Umbilical cord (tissue), 1 donor: ENCODE measurements at regions not wholly inside any gene's neighbourhood (a gene's known extent, or its start where the extent isn't known, plus 50 kb on each side); places are given as distances from the start of the nearest gene placed in this dataset.

Experiments used
- DNase-seq: peaks from one replicate; pipeline ENCODE4 v3.0.0-alpha.2; 2015; ENCODE audit warnings: low spot score

- DNase-seq, result no peak
Measured at GRCh38 chr13:111949311-111949710, 117.6 kb upstream of the SOX1 start.

DNA sequence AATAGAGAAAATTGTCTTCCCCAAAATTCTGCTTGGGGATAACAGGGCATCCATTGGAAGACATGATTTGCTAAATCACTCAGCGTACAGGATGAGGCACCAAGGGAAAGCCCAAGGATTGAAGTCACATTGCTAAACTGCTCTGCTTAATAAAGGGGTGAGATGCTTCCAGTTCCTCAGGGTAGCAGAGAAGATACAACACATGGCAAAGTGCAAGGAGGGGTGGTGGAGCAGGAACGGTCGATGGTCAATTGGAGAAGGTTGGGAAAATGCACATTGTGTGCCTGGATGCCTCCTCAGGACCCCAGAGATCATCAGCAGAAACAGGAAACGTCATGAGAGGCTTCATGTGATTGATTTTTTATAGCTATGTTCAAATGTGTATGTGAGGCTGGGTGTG lies 116.3 kb upstream of the SOX1 start:
- DNase-seq, result no peak

- DNase-seq, result no peak
Measured at GRCh38 chr13:111952032-111952431, 114.9 kb upstream of the SOX1 start.

- no peak for DNase-seq
Measured at GRCh38 chr13:111952814-111953213, 114.1 kb upstream of the SOX1 start.

GRCh38 chr13:111953546-111954178 lies 113.3 kb upstream of the SOX1 start:
- DNase-seq, result no peak

DNA sequence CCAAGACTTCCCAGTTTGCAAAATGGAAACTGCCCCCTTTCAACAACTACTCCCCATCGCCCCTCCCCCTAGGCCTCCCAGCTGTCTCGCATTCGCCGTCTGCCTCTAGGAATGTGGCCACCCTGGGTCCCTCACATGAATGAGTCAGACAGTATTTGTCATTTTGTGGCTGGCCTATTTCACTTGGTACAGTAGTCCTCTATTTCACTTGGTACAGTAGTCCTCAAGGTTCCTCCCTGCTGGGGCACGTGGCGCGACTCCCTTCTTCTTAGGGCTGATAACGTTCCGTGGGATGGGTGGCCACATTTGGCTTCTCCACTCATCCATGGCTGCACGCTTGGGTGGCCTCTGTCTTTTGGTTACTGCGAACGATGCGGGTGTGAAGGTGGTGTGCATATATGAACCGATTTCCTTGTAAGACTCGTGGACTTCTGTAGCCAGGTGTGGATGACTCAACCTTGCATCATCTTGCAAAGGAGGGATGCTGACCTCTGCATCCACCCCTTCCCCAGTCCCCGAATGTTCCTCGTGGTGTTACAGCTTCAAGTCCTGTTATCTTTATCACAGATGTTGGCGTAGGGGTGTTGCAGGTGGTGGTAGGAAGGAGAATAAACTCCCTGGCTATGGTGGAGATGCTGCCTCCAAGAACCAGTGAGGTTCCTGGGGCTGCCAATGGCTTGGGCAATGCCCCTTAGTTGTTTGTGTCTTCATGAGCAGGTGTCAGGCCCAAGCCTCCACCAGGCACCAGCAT lies 112.1 kb upstream of the SOX1 start:
- DNase-seq, result no peak

DNA sequence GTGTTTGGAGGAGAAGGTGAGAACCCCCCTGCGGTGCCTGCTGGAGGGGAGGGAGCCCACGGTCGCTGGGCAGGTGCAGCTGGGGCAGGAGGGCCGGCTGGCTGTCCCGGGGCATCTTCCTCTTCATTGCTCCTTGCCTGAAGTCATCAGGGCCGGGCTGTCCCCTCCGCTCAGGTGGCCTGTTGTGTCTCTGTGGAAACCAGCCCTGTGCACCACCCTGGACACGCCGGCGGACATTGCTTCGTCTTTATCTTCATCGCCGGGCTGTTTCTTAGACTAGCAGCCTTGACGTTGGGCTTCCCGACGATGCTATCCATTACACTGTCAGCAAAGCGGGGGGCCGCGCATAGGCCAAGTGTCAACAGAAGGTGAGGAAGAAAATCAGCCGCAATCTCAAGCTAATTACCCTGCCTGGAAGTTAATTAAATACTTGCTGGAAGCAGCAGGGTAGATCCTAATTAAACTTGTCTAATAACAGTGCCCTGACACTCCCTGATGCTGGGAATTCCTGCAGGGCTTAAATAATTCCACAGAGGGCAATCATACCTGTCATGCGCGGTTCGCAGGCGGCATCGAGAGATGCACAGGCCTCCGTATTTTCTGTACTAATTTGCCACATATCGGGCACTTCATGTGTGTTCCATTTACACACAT lies 111.4 kb upstream of the SOX1 start:
- DNase-seq, result no peak

DNA sequence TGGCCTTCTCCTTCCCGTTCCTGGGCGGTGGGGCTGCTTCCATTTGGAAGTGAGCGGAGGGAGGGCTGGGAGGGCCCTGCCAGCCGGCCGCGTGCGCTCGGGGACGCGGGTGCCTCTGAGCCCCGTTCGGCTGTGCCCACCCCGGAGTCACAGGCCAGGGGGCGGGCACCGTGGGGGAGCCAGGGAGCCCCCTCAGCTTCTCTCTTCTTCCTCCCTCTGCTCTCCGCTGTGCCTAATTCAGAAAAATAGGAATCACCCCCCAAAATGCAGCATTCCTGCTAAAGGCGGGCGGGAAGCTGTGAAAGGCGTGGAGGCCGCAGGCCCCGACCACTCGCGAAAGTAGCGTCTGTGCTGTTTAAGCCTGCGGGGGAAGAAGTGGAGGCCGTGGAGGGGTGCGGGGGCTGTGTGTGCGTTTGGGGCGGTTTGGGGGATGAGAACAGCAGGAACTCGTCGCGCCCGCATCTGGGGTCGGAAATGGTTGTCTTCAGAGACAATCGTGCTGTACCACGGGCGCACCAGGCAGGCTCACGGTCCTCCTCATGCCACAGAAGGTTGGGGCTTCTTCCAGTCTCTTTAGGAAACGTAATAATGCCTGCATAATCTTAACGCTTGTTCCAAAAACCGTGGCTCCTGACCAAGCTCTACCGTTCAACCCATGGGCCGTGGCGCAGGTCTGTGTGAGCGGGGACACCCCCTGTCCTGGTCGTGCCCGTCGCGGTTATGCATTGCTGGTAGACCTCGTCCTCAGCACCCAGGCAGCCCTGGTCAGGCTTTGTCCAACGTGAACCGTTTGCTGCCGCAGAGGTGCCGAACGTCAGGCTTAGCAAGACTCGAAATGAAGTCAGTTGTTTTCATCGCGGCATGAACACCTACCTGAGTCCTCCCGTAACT lies 110.4 kb upstream of the SOX1 start:
- DNase-seq, result no peak

- no peak for DNase-seq
Measured at GRCh38 chr13:111957913-111958450, 109.0 kb upstream of the SOX1 start.

GRCh38 chr13:111958612-111959395 lies 108.1 kb upstream of the SOX1 start:
- no peak for DNase-seq

GRCh38 chr13:111960152-111960772 lies 106.7 kb upstream of the SOX1 start:
- DNase-seq, result no peak

- no peak for DNase-seq
Measured at GRCh38 chr13:111961236-111961635, 105.7 kb upstream of the SOX1 start.

- no peak for DNase-seq
Measured at GRCh38 chr13:111961651-111962192, 105.2 kb upstream of the SOX1 start.

DNA sequence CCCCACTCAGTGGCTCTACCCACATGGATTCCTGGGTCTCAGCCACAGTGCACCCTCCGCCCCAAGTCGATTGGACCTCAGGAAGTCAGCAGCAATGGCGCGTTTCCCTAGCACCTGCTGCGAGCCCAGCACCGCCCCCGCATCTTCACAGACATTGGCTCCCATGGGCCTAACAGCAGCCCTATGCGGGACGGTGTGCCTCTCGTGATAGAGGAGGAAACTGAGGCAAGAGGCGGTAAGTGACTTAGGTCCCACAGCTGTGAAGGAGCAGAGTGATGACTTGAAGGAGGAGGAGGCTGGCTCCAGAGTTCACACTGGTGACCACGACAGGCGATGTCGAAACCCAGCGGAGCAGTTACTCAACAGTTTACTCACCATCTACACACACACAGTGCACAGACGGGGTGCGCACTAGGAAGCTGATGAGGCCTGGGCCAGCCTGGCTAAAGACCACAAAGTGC lies 104.5 kb upstream of the SOX1 start:
- no peak for DNase-seq

DNA sequence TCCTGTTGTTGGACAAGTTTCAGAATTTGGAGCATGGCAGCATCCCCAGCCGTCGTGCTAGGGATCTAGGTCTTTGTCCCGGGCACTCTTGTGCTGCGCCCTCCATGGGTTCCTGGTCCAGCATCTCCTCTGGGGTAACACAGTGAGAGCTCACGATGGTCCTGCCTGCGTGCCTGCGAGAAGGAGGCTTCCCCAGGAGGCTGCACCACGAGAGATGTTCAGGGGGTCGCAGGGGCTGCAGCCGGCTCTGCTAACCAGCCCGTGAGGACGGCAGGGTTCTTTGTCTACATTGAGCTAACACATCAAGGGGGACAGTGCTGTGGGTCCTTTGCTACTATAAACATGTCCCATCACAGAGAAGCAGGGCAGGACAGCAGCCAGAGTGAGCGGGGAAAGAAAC lies 103.9 kb upstream of the SOX1 start:
- no peak for DNase-seq

DNA sequence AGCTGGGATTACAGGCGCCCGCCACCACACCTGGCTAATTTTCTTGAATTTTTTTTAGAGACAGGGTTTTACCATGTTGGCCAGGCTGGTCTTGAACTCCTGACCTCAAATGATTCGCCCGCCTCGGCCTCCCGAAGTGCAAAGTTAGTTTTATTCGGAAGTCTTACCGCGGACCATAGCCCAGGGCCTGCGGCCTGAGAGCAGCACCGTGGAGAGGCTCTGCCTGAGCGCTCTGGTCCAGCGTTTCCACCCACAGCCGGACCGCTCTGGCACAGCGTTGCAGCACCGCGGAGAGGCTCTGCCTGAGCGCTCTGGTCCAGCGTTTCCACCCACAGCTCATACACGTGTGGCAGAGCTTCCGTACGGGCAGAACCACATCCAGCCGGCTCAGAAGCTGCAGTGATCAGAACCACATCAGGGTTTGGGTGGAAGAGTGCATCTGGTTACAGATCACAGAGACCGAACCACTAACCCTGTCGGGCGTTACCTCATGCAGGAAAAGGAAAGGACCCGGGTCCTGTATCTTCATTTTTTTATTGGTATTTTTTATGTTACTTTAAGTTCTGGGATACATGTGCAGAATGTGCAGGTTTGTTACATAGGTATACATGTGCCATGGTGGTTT lies 102.4 kb upstream of the SOX1 start:
- no peak for DNase-seq

DNA sequence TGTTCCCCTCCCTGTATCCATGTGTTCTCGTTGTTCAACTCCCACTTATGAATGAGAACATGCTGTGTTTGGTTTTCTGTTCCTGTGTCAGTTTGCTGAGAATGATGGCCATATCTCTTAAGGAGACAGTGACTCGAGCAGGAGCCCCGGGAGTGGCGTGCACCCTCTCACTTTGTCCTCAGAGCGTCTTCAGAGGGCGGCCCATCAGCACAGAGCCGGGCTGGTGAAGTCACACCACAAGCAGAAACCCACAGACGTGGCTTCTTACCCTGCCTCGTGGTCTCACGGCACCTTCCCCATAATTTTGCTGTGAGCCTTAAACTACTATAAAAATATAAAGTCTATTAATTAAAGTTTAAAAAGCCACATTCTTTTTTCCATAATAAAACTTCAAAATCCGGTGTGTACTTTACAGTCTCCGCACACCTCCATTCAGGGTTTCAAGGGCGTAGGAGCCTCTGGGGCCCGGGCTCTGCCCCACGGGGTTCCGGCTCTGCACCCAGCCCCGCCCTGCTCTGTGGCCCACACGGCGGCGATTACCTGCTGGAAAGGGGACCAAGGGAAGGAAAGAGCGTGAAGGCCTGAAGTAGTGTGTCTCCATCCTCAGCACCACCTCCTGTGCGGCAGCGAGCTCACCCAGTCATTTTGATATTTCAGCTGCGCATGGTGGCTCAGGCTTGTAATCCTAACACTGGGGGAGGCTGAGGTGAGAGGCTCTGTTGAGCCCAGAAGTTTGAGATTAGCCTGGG lies 101.3 kb upstream of the SOX1 start:
- DNase-seq, result no peak

DNA sequence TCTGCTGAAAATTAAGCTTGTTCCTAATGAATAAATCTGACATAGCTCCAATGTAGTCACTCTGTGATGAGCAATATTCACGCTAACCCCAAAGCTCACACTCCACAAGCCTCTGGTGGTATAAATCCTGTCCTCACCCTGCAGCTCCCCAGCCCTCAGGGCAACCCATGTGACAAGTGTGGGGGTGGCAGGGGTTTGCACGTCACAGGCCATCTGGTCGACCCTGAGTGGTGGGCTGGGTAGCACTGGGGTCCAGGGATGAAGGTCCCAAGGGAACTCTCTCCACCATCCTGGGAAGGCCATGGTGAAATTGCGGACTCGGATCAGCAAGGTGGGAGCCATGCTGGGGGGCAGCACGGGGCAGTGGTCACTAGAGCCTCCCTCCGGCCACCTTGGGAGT lies 100.0 kb upstream of the SOX1 start:
- no peak for DNase-seq
